LNCaP clone FGC (cell line): ENCODE measurements at regions not wholly inside any gene's neighbourhood (a gene's known extent, or its start where the extent isn't known, plus 50 kb on each side); places are given as distances from the start of the nearest gene placed in this dataset.

ENCODE experiments used
- DNase-seq: peaks from one replicate; pipeline ENCODE4 v3.0.0-alpha.2; 2011; ENCODE audit warnings: low read depth
- H3K4me3 ChIP-seq: 2 replicates; pipeline ENCODE4 v1.5.1; 2011; ENCODE audit warnings: mild to moderate bottlenecking, low read depth, low read length, control low read depth
- TF ChIP-seq, protein P1 (sequence below): IDR thresholded peaks from 2 replicates; pipeline ENCODE4 v1.5.1; 2012; ENCODE audit warnings: mild to moderate bottlenecking; ENCODE audit not compliant: control insufficient read depth, insufficient read depth; ENCODE audit errors: extremely low read depth

GRCh38 chr2:120571015-120571728 lies 164.5 kb upstream of the GLI2 start:
- no peak overlapping the region for H3K4me3 ChIP-seq
- TF ChIP-seq, protein P1, sequence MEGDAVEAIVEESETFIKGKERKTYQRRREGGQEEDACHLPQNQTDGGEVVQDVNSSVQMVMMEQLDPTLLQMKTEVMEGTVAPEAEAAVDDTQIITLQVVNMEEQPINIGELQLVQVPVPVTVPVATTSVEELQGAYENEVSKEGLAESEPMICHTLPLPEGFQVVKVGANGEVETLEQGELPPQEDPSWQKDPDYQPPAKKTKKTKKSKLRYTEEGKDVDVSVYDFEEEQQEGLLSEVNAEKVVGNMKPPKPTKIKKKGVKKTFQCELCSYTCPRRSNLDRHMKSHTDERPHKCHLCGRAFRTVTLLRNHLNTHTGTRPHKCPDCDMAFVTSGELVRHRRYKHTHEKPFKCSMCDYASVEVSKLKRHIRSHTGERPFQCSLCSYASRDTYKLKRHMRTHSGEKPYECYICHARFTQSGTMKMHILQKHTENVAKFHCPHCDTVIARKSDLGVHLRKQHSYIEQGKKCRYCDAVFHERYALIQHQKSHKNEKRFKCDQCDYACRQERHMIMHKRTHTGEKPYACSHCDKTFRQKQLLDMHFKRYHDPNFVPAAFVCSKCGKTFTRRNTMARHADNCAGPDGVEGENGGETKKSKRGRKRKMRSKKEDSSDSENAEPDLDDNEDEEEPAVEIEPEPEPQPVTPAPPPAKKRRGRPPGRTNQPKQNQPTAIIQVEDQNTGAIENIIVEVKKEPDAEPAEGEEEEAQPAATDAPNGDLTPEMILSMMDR, result no peak
- DNase-seq, result no peak

DNA sequence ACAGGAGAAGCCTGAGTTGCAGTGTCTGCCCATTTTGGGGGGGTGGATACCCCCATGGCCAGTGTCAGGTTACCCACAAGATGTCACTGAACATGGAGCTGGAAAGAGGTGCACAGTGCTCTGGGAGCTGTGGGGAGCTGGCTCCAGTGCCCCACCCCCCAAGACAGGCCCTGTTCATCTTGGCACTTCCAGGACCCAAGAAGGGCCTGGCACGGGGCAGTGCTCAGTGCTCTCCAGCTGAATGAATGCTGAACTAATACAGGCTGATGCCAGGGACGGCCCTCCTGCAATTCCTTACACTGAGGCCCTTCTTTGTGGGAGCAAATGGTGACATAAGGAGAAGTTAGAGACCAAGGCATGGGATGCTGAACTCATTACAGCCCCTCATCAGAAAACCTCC lies 163.4 kb upstream of the GLI2 start:
- H3K4me3 ChIP-seq, result no peak overlapping the region
- no peak for DNase-seq
- TF ChIP-seq, protein P1, result no peak

GRCh38 chr2:120574620-120575019 lies 161.0 kb upstream of the GLI2 start:
- H3K4me3 ChIP-seq, result no peak overlapping the region
- TF ChIP-seq, protein P1, result no peak
- DNase-seq, result no peak

DNA sequence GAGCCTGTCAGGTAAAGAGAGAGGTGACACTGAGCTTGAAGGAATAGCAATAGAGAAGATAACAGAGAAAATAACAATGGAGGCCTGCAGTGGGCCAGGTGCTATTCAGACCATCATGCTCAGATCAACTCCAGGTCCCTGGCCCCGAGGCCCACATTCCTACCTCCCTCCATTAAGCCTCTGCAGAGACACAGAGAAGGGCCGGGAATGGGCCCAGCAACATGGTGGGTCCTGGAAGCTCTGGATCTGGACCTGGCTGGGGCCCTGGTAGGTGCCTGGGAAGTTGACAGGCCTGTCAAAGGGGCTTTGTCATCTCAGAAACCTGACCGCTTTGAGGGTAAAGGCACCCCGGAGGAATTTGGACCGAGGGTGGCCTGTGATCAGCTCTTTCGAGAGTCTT lies 159.7 kb upstream of the GLI2 start:
- TF ChIP-seq, protein P1, result no peak
- DNase-seq, result no peak
- no peak overlapping the region for H3K4me3 ChIP-seq

- no peak overlapping the region for H3K4me3 ChIP-seq
- DNase-seq, result no peak
- TF ChIP-seq, protein P1, result no peak
Observed at GRCh38 chr2:120576509-120577474, 158.9 kb upstream of the GLI2 start.

DNA sequence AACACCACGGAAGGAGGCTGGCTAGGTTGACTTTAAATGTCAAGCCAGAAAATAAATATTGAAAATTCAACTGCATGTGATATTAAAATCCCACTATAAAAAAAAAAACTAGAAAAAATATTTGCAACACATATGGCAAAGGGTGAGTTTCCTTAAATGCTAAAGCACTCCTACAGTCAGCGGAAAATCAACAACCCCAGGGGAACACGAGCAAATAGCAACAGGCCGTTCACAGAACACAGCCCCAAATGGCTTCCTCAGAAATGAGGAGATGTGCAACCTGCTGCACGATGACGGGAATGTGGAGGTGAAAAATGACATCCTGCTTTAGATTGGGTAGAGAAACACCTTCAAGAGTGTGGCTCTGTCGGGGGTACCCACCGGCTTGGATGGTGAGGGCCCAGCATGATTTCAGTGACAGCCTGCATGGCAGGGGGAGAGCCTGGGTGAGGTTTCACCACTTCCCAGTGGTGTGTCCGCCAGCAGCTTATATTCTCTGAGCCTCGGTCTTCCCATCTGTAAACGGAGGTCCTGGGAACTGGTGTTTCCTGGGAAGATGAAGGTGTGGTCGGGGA lies 157.9 kb upstream of the GLI2 start:
- H3K4me3 ChIP-seq, result no peak overlapping the region
- TF ChIP-seq, protein P1, result no peak
- DNase-seq, result no peak
